WTC11 (cell line): ENCODE measurements at regions not wholly inside any gene's neighbourhood (a gene's known extent, or its start where the extent isn't known, plus 50 kb on each side); places are given as distances from the start of the nearest gene placed in this dataset.
"Not testable (repeated sequence)": the region's sequence is repeated elsewhere in the genome, so short reads cannot be mapped to it uniquely, and the experiment has no call there.

ENCODE experiments used
- ATF2 ChIP-seq: sonication (generic); formaldehyde crosslinking; IDR thresholded peaks from 2 replicates; pipeline ENCODE4 v1.8.1; 2022; ENCODE audit warnings: low read depth, missing genetic modification reagents, borderline replicate concordance
- CBFB ChIP-seq: sonication (generic); formaldehyde crosslinking; IDR thresholded peaks from 2 replicates; pipeline ENCODE4 v1.8.1; 2022; ENCODE audit warnings: mild to moderate bottlenecking, low read depth, missing genetic modification reagents
- CREB1 ChIP-seq: sonication (generic); formaldehyde crosslinking; IDR thresholded peaks from 2 replicates; pipeline ENCODE4 v1.8.0; 2023; ENCODE audit warnings: mild to moderate bottlenecking, missing genetic modification reagents
- CTCF ChIP-seq: fragments of 200-600 bp; IDR thresholded peaks from 2 replicates; pipeline ENCODE4 v1.8.0; 2022; ENCODE audit warnings: antibody characterized with exemption

GRCh38 chr18:34331343-34331742 is 106.6 kb upstream of the NOL4 start:
- TF ChIP-seq CTCF; CBFB; CREB1; ATF2 (CRISPR knock-in tag): not testable (repeated sequence)
